ENCODE measurements at regions not wholly inside any gene's neighbourhood (a gene's known extent, or its start where the extent isn't known, plus 50 kb on each side); places are given as distances from the start of the nearest gene placed in this dataset.
A peak's percentile ranks its signal among the peaks of the same experiment; 100 is the strongest.

- intact Hi-C loops (cut with DNase I): no loop called here
- H3K9me3 ChIP-seq: no peaks in the 10 kb centered on the region
- peak in 1 of 3 donors; percentile 62 for DNase-seq
These were observed 92.9 kb upstream of the MTAP start for GRCh38 chr9:21709464-21710058.

DNA sequence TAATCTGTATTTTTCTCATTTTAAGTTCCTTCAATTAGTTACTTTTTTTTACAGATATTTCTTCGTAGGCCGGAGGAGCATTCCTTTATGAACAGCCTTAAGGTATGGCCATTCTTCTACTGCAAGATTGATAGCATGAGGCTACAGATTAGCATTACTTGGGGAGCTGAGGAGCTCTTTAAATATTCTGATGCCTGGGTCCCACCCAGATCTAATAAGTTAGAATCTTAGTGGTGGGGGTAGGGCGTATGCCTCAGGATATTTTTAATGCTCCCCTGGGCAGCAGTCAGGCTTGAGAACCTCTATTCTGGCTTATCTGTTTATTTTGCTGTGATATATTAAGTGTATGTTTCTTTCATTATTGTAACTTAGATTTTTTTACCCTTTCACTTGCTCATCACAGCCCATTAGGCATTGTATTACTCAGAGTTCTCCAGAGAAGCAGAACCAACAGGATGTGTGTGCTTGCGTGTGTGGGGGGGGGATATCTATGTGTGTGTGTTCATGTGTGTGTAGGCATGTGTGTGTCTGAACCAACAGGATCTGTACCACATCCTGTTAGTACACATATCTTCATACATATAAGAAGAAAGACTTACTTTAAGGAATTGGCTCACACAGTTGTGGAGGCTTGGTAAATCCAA is 91.8 kb upstream of the MTAP start:
- intact Hi-C loops (cut with DNase I): no loop called here
- 71% methylated on average over 4 of the region's 4 CpGs for WGBS (ENCODE audit: insufficient coverage, low coverage, low lambda C conversion rate, missing lambda C conversion rate)

More at GRCh38 chr9:21709464-21710058, 92.9 kb upstream of the MTAP start:
- 40% methylated on average over 5 of the region's 5 CpGs for WGBS (ENCODE audit: insufficient coverage, low coverage, low lambda C conversion rate, missing lambda C conversion rate)
- H3K27ac ChIP-seq: no peak overlapping the region
- H3K4me3 ChIP-seq: no peak overlapping the region
- no peaks in the 10 kb centered on the region for H3K36me3 ChIP-seq
- H3K27me3 ChIP-seq: no peaks in the 10 kb centered on the region
- TF ChIP-seq POLR2A (IDR thresholded peaks at IDR 0.05): no peak
- TF ChIP-seq, protein P1, sequence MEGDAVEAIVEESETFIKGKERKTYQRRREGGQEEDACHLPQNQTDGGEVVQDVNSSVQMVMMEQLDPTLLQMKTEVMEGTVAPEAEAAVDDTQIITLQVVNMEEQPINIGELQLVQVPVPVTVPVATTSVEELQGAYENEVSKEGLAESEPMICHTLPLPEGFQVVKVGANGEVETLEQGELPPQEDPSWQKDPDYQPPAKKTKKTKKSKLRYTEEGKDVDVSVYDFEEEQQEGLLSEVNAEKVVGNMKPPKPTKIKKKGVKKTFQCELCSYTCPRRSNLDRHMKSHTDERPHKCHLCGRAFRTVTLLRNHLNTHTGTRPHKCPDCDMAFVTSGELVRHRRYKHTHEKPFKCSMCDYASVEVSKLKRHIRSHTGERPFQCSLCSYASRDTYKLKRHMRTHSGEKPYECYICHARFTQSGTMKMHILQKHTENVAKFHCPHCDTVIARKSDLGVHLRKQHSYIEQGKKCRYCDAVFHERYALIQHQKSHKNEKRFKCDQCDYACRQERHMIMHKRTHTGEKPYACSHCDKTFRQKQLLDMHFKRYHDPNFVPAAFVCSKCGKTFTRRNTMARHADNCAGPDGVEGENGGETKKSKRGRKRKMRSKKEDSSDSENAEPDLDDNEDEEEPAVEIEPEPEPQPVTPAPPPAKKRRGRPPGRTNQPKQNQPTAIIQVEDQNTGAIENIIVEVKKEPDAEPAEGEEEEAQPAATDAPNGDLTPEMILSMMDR (IDR thresholded peaks at IDR 0.05): peak; percentile 68 to 81 (median 80)
- ATAC-seq: peak; percentile 85 to 90 (median 88)
- no peaks in the 10 kb centered on the region for H3K4me1 ChIP-seq

DNA sequence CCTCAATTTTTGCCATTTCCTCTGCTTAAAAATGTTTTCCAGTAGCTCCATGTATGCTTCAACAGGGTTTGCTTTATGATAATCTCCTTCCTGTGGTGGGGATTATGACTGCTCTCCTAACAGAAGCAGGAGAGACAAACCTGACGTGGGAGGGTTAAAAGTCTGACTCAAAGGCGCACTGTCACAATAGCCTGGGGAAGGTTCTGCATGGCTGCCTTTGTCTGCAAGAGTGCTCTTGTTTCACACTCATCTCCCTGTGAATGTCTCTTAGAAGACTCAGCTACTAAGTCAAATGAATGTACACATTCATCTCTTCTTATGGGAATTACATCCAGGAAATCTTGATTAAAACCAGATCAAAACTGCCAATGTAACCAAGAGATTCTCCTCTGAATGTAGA is 90.9 kb upstream of the MTAP start:
- H3K4me3 ChIP-seq: no peak overlapping the region
- H3K27me3 ChIP-seq: no peaks in the 10 kb centered on the region
- no peaks in the 10 kb centered on the region for H3K9me3 ChIP-seq
- H3K4me1 ChIP-seq: no peaks in the 10 kb centered on the region
- H3K27ac ChIP-seq: no peak overlapping the region
- no peak for TF ChIP-seq POLR2A (IDR thresholded peaks at IDR 0.05)
- TF ChIP-seq, protein P1 (IDR thresholded peaks at IDR 0.05): no peak
- no peak for ATAC-seq
- no peak for DNase-seq
- WGBS (ENCODE audit: insufficient coverage, low coverage, low lambda C conversion rate, missing lambda C conversion rate): 53% methylated on average over 2 of the region's 2 CpGs
- H3K36me3 ChIP-seq: no peaks in the 10 kb centered on the region
- intact Hi-C loops (cut with DNase I): no loop called here

More for the DNA sequence above, 91.8 kb upstream of the MTAP start:
- H3K36me3 ChIP-seq: no peaks in the 10 kb centered on the region
- H3K9me3 ChIP-seq: no peaks in the 10 kb centered on the region
- no peak overlapping the region for H3K4me3 ChIP-seq
- ATAC-seq: no peak
- H3K4me1 ChIP-seq: no peaks in the 10 kb centered on the region
- no peaks in the 10 kb centered on the region for H3K27me3 ChIP-seq
- no peak overlapping the region for H3K27ac ChIP-seq
- TF ChIP-seq POLR2A (IDR thresholded peaks at IDR 0.05): no peak
- TF ChIP-seq, protein P1 (IDR thresholded peaks at IDR 0.05): no peak
- no peak for DNase-seq

GRCh38 chr9:21715408-21715807 is 87.0 kb upstream of the MTAP start:
- no peaks in the 10 kb centered on the region for H3K27me3 ChIP-seq
- H3K36me3 ChIP-seq: no peaks in the 10 kb centered on the region
- no peak overlapping the region for H3K27ac ChIP-seq
- no peak for ATAC-seq
- intact Hi-C loops (cut with DNase I): no loop called here
- TF ChIP-seq, protein P1 (IDR thresholded peaks at IDR 0.05): no peak
- no peak for TF ChIP-seq POLR2A (IDR thresholded peaks at IDR 0.05)
- DNase-seq: no peak
- H3K4me3 ChIP-seq: no peak overlapping the region
- no peaks in the 10 kb centered on the region for H3K9me3 ChIP-seq
- no peaks in the 10 kb centered on the region for H3K4me1 ChIP-seq
- 14% methylated on average over 1 of the region's 1 CpG for WGBS (ENCODE audit: insufficient coverage, low coverage, low lambda C conversion rate, missing lambda C conversion rate)
